ENCODE measurements at regions not wholly inside any gene's neighbourhood (a gene's known extent, or its start where the extent isn't known, plus 50 kb on each side); places are given as distances from the start of the nearest gene placed in this dataset.
"Not testable (repeated sequence)": the region's sequence is repeated elsewhere in the genome, so short reads cannot be mapped to it uniquely, and the experiment has no call there.

DNA sequence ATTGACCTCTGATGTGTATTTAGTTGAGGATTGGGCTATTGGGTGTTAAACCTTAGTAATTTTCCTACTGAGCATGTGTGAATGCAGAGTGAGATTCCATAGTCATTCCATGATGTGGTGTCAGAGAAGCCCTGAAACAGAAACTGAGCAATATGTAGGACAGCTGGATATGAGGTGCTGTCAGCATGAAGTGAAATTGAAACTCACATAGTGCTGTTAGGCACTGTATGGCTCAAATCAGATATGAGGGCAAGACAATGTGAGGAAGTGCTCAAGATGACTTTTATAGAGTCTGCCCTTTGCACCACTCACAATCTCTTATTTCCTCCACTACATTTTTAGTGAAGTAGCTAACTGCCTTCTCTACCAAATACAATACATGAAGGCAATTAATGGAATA is 188.3 kb downstream of the SH3BGRL start:
- DNase-seq = no peak
- no peak overlapping the region for H3K27ac ChIP-seq
- H3K4me3 ChIP-seq = no peak overlapping the region
- no peaks in the 10 kb centered on the region for H3K9me3 ChIP-seq
- no peaks in the 10 kb centered on the region for H3K27me3 ChIP-seq
- H3K36me3 ChIP-seq = no peaks in the 10 kb centered on the region
- TF ChIP-seq, protein P1, sequence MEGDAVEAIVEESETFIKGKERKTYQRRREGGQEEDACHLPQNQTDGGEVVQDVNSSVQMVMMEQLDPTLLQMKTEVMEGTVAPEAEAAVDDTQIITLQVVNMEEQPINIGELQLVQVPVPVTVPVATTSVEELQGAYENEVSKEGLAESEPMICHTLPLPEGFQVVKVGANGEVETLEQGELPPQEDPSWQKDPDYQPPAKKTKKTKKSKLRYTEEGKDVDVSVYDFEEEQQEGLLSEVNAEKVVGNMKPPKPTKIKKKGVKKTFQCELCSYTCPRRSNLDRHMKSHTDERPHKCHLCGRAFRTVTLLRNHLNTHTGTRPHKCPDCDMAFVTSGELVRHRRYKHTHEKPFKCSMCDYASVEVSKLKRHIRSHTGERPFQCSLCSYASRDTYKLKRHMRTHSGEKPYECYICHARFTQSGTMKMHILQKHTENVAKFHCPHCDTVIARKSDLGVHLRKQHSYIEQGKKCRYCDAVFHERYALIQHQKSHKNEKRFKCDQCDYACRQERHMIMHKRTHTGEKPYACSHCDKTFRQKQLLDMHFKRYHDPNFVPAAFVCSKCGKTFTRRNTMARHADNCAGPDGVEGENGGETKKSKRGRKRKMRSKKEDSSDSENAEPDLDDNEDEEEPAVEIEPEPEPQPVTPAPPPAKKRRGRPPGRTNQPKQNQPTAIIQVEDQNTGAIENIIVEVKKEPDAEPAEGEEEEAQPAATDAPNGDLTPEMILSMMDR (IDR thresholded peaks at IDR 0.05) = no peak
- TF ChIP-seq POLR2A (IDR thresholded peaks at IDR 0.05) = no peak
- H3K4me1 ChIP-seq = no peaks in the 10 kb centered on the region

DNA sequence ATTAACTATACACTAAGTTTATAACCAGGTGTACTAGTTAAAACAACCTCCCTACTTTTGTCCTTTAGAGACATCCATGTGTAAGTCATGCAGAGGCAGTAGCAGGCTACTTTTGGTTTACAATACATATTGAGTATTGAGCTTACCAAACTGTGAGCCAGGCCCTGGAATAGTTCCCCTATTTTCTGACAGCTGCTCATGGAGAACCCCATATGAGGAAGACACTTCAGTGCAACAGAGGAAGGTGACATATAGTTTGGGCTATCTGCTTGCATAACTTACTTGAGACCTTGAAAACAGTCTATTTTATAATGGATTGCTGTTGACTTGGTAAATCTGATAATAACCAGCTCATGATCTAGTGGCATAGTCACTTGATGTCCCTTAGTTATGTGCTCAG is 190.5 kb downstream of the SH3BGRL start:
- Histone ChIP-seq H3K4me1 (no peaks in the 10 kb centered on the region), H3K27ac (no peak overlapping the region), H3K27me3 (no peaks in the 10 kb centered on the region), H3K36me3 (no peaks in the 10 kb centered on the region), H3K9me3 (no peaks in the 10 kb centered on the region), H3K4me3 (no peak overlapping the region)
- DNase-seq = no peak
- TF ChIP-seq, protein P1 (IDR thresholded peaks at IDR 0.05) = no peak
- no peak for TF ChIP-seq POLR2A (IDR thresholded peaks at IDR 0.05)

DNA sequence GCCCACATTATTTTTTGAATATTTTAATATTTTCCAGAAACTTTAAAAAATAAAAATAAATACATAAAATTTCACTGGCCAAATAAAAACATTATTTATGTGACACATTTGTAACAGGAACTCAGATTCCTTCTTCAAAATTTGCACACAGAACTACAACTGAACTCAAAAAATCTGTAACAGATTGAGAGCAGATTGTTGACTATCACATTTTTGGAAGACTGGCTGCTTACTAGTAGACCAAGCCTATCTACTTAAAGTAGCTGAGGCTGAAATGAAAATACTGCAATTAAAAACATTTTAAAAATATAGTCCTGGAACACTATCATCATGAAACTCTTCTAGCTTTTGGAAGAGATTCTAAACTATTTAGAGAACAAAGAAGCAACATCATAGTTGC is 203.9 kb downstream of the SH3BGRL start:
- H3K4me3 ChIP-seq = no peak overlapping the region
- no peak for DNase-seq
- no peaks in the 10 kb centered on the region for H3K36me3 ChIP-seq
- no peak overlapping the region for H3K27ac ChIP-seq
- no peaks in the 10 kb centered on the region for H3K27me3 ChIP-seq
- H3K9me3 ChIP-seq = no peaks in the 10 kb centered on the region
- no peaks in the 10 kb centered on the region for H3K4me1 ChIP-seq
- TF ChIP-seq POLR2A (IDR thresholded peaks at IDR 0.05) = no peak
- TF ChIP-seq, protein P1 (IDR thresholded peaks at IDR 0.05) = no peak

DNA sequence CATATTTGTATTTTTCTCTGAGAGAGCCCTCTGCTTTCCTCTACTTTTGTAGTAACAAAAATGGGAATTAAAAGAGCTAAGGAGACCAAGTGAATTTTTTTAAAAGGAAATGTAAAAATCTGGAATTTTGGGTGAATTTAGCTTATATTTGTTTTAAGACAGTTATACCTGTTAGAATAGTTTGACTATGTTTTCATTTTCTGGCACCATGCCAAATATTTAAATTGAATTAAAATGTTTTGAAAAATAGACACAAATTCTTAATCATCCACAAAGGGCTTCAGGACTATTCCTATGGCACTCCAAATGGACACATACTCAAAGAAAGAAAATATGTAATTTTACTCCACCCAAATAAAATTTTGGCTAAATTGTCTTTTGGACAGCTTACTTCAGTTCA is 209.6 kb downstream of the SH3BGRL start:
- no peaks in the 10 kb centered on the region for H3K4me1 ChIP-seq
- H3K27me3 ChIP-seq = no peaks in the 10 kb centered on the region
- no peak for DNase-seq
- no peak overlapping the region for H3K27ac ChIP-seq
- no peaks in the 10 kb centered on the region for H3K9me3 ChIP-seq
- H3K4me3 ChIP-seq = no peak overlapping the region
- TF ChIP-seq, protein P1 (IDR thresholded peaks at IDR 0.05) = no peak
- no peak for TF ChIP-seq POLR2A (IDR thresholded peaks at IDR 0.05)
- H3K36me3 ChIP-seq = no peaks in the 10 kb centered on the region

DNA sequence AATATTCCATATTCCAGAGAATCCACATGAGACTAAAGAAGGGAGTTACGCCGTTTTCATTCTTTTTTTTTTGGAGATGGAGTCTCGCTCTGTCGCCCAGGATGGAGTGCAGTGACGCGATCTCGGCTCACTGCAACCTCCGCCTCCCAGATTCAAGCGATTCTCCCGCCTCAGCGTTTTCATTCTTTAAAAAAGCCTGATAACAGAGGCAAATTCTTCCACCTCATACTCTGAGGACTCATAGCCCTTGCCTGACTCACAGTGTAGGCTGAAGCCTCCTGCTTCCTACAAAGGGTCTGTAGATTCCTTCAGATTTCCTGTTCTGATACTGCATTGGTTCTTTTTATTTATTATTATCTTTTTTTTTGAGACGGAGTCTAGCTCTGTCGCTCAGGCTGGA is 210.5 kb downstream of the SH3BGRL start:
- H3K4me3 ChIP-seq = no peak overlapping the region
- no peaks in the 10 kb centered on the region for H3K9me3 ChIP-seq
- no peak for DNase-seq
- H3K4me1 ChIP-seq = no peaks in the 10 kb centered on the region
- H3K36me3 ChIP-seq = no peaks in the 10 kb centered on the region
- TF ChIP-seq, protein P1 (IDR thresholded peaks at IDR 0.05) = no peak
- TF ChIP-seq POLR2A (IDR thresholded peaks at IDR 0.05) = no peak
- no peaks in the 10 kb centered on the region for H3K27me3 ChIP-seq
- no peak overlapping the region for H3K27ac ChIP-seq

DNA sequence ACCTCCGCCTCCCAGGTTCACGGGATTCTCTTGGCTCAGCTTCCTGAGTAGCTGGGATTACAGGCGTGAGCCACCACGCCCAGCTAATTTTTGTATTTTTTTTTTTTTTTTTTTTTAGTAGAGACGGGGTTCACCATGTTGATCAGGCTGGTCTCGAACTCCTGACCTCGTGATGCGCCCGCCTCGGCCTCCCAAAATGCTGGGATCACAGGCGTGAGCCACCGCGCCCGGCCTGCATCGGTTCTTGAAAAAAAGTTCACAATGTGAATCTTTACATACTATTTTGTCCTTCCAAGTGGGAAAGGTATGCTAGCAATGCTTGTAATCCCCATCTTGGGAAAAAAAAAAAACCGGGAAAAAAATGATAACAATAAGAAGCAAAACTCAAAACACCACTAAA is 211.0 kb downstream of the SH3BGRL start:
- H3K4me1 ChIP-seq, H3K4me3 ChIP-seq, H3K9me3 ChIP-seq, DNase-seq, H3K36me3 ChIP-seq, H3K27me3 ChIP-seq, H3K27ac ChIP-seq: not testable (repeated sequence)
